ENCODE measurements at regions not wholly inside any gene's neighbourhood (a gene's known extent, or its start where the extent isn't known, plus 50 kb on each side); places are given as distances from the start of the nearest gene placed in this dataset.

GRCh38 chr5:89916131-89916530 lies 493.4 kb downstream of the CETN3 start:
- intact Hi-C loops (cut with DNase I; ENCODE audit: low total_unique reads), result no loop called here
- H3K4me3 ChIP-seq (ENCODE audit: low read depth, poor library complexity, severe bottlenecking), result no peak overlapping the region
- WGBS, 2 donors, result 90 to 93% methylated on average over 1 of the region's 1 CpG
- TF ChIP-seq, protein P1, sequence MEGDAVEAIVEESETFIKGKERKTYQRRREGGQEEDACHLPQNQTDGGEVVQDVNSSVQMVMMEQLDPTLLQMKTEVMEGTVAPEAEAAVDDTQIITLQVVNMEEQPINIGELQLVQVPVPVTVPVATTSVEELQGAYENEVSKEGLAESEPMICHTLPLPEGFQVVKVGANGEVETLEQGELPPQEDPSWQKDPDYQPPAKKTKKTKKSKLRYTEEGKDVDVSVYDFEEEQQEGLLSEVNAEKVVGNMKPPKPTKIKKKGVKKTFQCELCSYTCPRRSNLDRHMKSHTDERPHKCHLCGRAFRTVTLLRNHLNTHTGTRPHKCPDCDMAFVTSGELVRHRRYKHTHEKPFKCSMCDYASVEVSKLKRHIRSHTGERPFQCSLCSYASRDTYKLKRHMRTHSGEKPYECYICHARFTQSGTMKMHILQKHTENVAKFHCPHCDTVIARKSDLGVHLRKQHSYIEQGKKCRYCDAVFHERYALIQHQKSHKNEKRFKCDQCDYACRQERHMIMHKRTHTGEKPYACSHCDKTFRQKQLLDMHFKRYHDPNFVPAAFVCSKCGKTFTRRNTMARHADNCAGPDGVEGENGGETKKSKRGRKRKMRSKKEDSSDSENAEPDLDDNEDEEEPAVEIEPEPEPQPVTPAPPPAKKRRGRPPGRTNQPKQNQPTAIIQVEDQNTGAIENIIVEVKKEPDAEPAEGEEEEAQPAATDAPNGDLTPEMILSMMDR (IDR thresholded peaks at IDR 0.05), result no peak
- TF ChIP-seq POLR2A (IDR thresholded peaks at IDR 0.05), result no peak
- DNase-seq (ENCODE audit: low spot score in 2 of 2), result no peak

- TF ChIP-seq, protein P1 (IDR thresholded peaks at IDR 0.05), result no peak
- no peak for TF ChIP-seq POLR2A (IDR thresholded peaks at IDR 0.05)
- DNase-seq (ENCODE audit: low spot score in 2 of 2), result no peak
- H3K4me3 ChIP-seq (ENCODE audit: low read depth, poor library complexity, severe bottlenecking), result no peak overlapping the region
- intact Hi-C loops (cut with DNase I; ENCODE audit: low total_unique reads), result no loop called here
Observed at GRCh38 chr5:89908876-89909275, 500.7 kb downstream of the CETN3 start.

GRCh38 chr5:89904442-89904841 lies 505.1 kb downstream of the CETN3 start:
- intact Hi-C loops (cut with DNase I; ENCODE audit: low total_unique reads), result no loop called here
- DNase-seq (ENCODE audit: low spot score in 2 of 2), result no peak
- no peak overlapping the region for H3K4me3 ChIP-seq (ENCODE audit: low read depth, poor library complexity, severe bottlenecking)
- TF ChIP-seq, protein P1 (IDR thresholded peaks at IDR 0.05), result no peak
- TF ChIP-seq POLR2A (IDR thresholded peaks at IDR 0.05), result no peak
- 93% methylated on average over 2 of the region's 2 CpGs for WGBS, 2 donors

GRCh38 chr5:89901983-89902382 lies 507.6 kb downstream of the CETN3 start:
- intact Hi-C loops (cut with DNase I; ENCODE audit: low total_unique reads), result no loop called here
- TF ChIP-seq POLR2A (IDR thresholded peaks at IDR 0.05), result no peak
- TF ChIP-seq, protein P1 (IDR thresholded peaks at IDR 0.05), result no peak
- WGBS, 2 donors, result 32 to 36% methylated on average over 4 of the region's 4 CpGs
- DNase-seq (ENCODE audit: low spot score in 2 of 2), result no peak
- H3K4me3 ChIP-seq (ENCODE audit: low read depth, poor library complexity, severe bottlenecking), result no peak overlapping the region

- intact Hi-C loops (cut with DNase I; ENCODE audit: low total_unique reads), result no loop called here
- no peak for DNase-seq (ENCODE audit: low spot score in 2 of 2)
- 45 to 48% methylated on average over 1 of the region's 1 CpG for WGBS, 2 donors
- TF ChIP-seq, protein P1 (IDR thresholded peaks at IDR 0.05), result no peak
- TF ChIP-seq POLR2A (IDR thresholded peaks at IDR 0.05), result no peak
- H3K4me3 ChIP-seq (ENCODE audit: low read depth, poor library complexity, severe bottlenecking), result no peak overlapping the region
Observed at GRCh38 chr5:89901346-89901745, 508.2 kb downstream of the CETN3 start.

DNA sequence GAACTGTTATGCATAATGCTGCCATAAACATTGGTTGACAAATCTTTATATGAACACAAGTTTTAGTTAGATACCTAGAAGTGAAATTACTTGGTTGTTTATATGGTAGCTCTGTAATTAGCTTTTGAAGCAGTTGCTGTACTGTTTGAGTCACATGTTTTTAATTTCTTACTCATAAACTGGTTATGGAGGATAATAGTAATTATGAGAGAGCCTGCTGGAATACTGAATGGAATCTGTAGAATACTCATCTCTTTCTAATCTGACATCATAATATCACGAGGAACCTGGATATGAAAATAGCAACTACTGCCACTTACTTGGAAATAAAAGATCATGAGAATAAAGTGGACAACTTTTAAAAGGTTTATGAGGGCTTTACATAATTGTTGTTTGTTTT lies 509.2 kb downstream of the CETN3 start:
- 51 to 65% methylated on average over 1 of the region's 1 CpG for WGBS, 2 donors
- intact Hi-C loops (cut with DNase I; ENCODE audit: low total_unique reads), result no loop called here
- no peak for TF ChIP-seq POLR2A (IDR thresholded peaks at IDR 0.05)
- TF ChIP-seq, protein P1 (IDR thresholded peaks at IDR 0.05), result no peak
- no peak overlapping the region for H3K4me3 ChIP-seq (ENCODE audit: low read depth, poor library complexity, severe bottlenecking)
- DNase-seq (ENCODE audit: low spot score in 2 of 2), result no peak
